ENCODE measurements at regions not wholly inside any gene's neighbourhood (a gene's known extent, or its start where the extent isn't known, plus 50 kb on each side); places are given as distances from the start of the nearest gene placed in this dataset.

- H3K4me1 Mint-ChIP-seq = no peaks in the 10 kb centered on the region
- ChIA-PET CTCF (no interaction called here), POLR2A (no interaction called here)
- no peak overlapping the region for H3K4me3 Mint-ChIP-seq
- no peaks in the 10 kb centered on the region for H3K36me3 Mint-ChIP-seq (ENCODE audit: low read depth)
- H3K27ac Mint-ChIP-seq = no peak overlapping the region
- no peaks in the 10 kb centered on the region for H3K27me3 Mint-ChIP-seq
- no peaks in the 10 kb centered on the region for H3K9me3 Mint-ChIP-seq
- DNase-seq = no peak
Measured at GRCh38 chr12:19044891-19045290, 84.6 kb upstream of the PLEKHA5 start.

GRCh38 chr12:19045426-19045825 is 84.1 kb upstream of the PLEKHA5 start:
- ChIA-PET CTCF (no interaction called here), POLR2A (no interaction called here)
- Mint-ChIP-seq H3K27me3 (no peaks in the 10 kb centered on the region), H3K4me1 (no peaks in the 10 kb centered on the region), H3K9me3 (no peaks in the 10 kb centered on the region), H3K36me3 (ENCODE audit: low read depth) (no peaks in the 10 kb centered on the region), H3K4me3 (no peak overlapping the region), H3K27ac (no peak overlapping the region)
- DNase-seq = no peak

GRCh38 chr12:19048943-19049342 is 80.6 kb upstream of the PLEKHA5 start:
- ChIA-PET CTCF (no interaction called here), POLR2A (interaction anchor here (0.6 kb wide), 2 partner anchors 17 to 203 kb away, joined by 3 read pairs; no protein-coding TSS in a partner anchor)
- no peaks in the 10 kb centered on the region for H3K27me3 Mint-ChIP-seq
- H3K36me3 Mint-ChIP-seq (ENCODE audit: low read depth) = no peaks in the 10 kb centered on the region
- H3K27ac Mint-ChIP-seq = no peak overlapping the region
- DNase-seq = no peak
- no peak overlapping the region for H3K4me3 Mint-ChIP-seq
- no peaks in the 10 kb centered on the region for H3K4me1 Mint-ChIP-seq
- no peaks in the 10 kb centered on the region for H3K9me3 Mint-ChIP-seq

- CTCF ChIA-PET = no interaction called here
- Mint-ChIP-seq H3K9me3 (no peaks in the 10 kb centered on the region), H3K4me3 (no peak overlapping the region), H3K36me3 (ENCODE audit: low read depth) (no peaks in the 10 kb centered on the region), H3K27me3 (no peaks in the 10 kb centered on the region), H3K27ac (no peak overlapping the region), H3K4me1 (no peaks in the 10 kb centered on the region)
- DNase-seq = no peak
- POLR2A ChIA-PET = no interaction called here
Measured at GRCh38 chr12:19052689-19053088, 76.8 kb upstream of the PLEKHA5 start.

- Mint-ChIP-seq H3K9me3 (no peaks in the 10 kb centered on the region), H3K27me3 (no peaks in the 10 kb centered on the region), H3K36me3 (ENCODE audit: low read depth) (no peaks in the 10 kb centered on the region), H3K27ac (no peak overlapping the region), H3K4me3 (no peak overlapping the region), H3K4me1 (no peaks in the 10 kb centered on the region)
- no peak for DNase-seq
- POLR2A ChIA-PET = no interaction called here
- CTCF ChIA-PET = no interaction called here
Measured at GRCh38 chr12:19053218-19053617, 76.3 kb upstream of the PLEKHA5 start.

- DNase-seq = no peak
- POLR2A ChIA-PET = no interaction called here
- Mint-ChIP-seq H3K4me3 (no peak overlapping the region), H3K36me3 (ENCODE audit: low read depth) (no peaks in the 10 kb centered on the region), H3K4me1 (no peaks in the 10 kb centered on the region), H3K27ac (no peak overlapping the region), H3K9me3 (no peaks in the 10 kb centered on the region), H3K27me3 (no peaks in the 10 kb centered on the region)
- CTCF ChIA-PET = no interaction called here
Measured at GRCh38 chr12:19054035-19054434, 75.5 kb upstream of the PLEKHA5 start.

GRCh38 chr12:19055589-19055988 is 73.9 kb upstream of the PLEKHA5 start:
- Mint-ChIP-seq H3K4me3 (no peak overlapping the region), H3K9me3 (no peaks in the 10 kb centered on the region), H3K27me3 (no peaks in the 10 kb centered on the region), H3K27ac (no peak overlapping the region), H3K36me3 (ENCODE audit: low read depth) (no peaks in the 10 kb centered on the region), H3K4me1 (no peaks in the 10 kb centered on the region)
- CTCF ChIA-PET = interaction anchor here (0.7 kb wide), 1 partner anchor 25 kb away, joined by 3 read pairs; no protein-coding TSS in a partner anchor
- DNase-seq = no peak
- POLR2A ChIA-PET = no interaction called here

- no peak for DNase-seq
- ChIA-PET CTCF (interaction anchor here (0.6 kb wide), 1 partner anchor 287 kb away, joined by 4 read pairs; no protein-coding TSS in a partner anchor), POLR2A (no interaction called here)
- H3K36me3 Mint-ChIP-seq (ENCODE audit: low read depth) = no peaks in the 10 kb centered on the region
- no peaks in the 10 kb centered on the region for H3K4me1 Mint-ChIP-seq
- H3K27ac Mint-ChIP-seq = no peak overlapping the region
- H3K4me3 Mint-ChIP-seq = no peak overlapping the region
- no peaks in the 10 kb centered on the region for H3K27me3 Mint-ChIP-seq
- no peaks in the 10 kb centered on the region for H3K9me3 Mint-ChIP-seq
Measured at GRCh38 chr12:19058235-19059021, 71.1 kb upstream of the PLEKHA5 start.

- H3K4me3 Mint-ChIP-seq = no peak overlapping the region
- H3K27ac Mint-ChIP-seq = no peak overlapping the region
- no peaks in the 10 kb centered on the region for H3K4me1 Mint-ChIP-seq
- H3K36me3 Mint-ChIP-seq (ENCODE audit: low read depth) = no peaks in the 10 kb centered on the region
- no peaks in the 10 kb centered on the region for H3K27me3 Mint-ChIP-seq
- H3K9me3 Mint-ChIP-seq = no peaks in the 10 kb centered on the region
- ChIA-PET POLR2A (no interaction called here), CTCF (no interaction called here)
- DNase-seq = no peak
Measured at GRCh38 chr12:19064713-19065112, 64.8 kb upstream of the PLEKHA5 start.

- no peak for DNase-seq
- Mint-ChIP-seq H3K27me3 (no peaks in the 10 kb centered on the region), H3K4me1 (no peaks in the 10 kb centered on the region), H3K9me3 (no peaks in the 10 kb centered on the region), H3K36me3 (ENCODE audit: low read depth) (no peaks in the 10 kb centered on the region), H3K4me3 (no peak overlapping the region), H3K27ac (no peak overlapping the region)
- ChIA-PET POLR2A (no interaction called here), CTCF (no interaction called here)
Measured at GRCh38 chr12:19065223-19065622, 64.3 kb upstream of the PLEKHA5 start.

GRCh38 chr12:19065871-19066270 is 63.7 kb upstream of the PLEKHA5 start:
- DNase-seq = no peak
- Mint-ChIP-seq H3K9me3 (no peaks in the 10 kb centered on the region), H3K27me3 (no peaks in the 10 kb centered on the region), H3K4me1 (no peaks in the 10 kb centered on the region), H3K4me3 (no peak overlapping the region), H3K36me3 (ENCODE audit: low read depth) (no peaks in the 10 kb centered on the region), H3K27ac (no peak overlapping the region)
- CTCF ChIA-PET = no interaction called here
- POLR2A ChIA-PET = interaction anchor here (0.7 kb wide), 1 partner anchor 17 kb away, joined by 3 read pairs; no protein-coding TSS in a partner anchor

GRCh38 chr12:19066475-19067001 is 63.0 kb upstream of the PLEKHA5 start:
- no peak for DNase-seq
- H3K4me1 Mint-ChIP-seq = no peaks in the 10 kb centered on the region
- H3K36me3 Mint-ChIP-seq (ENCODE audit: low read depth) = no peaks in the 10 kb centered on the region
- POLR2A ChIA-PET = interaction anchor here (0.7 kb wide), 1 partner anchor 18 kb away, joined by 3 read pairs; no protein-coding TSS in a partner anchor
- no peaks in the 10 kb centered on the region for H3K9me3 Mint-ChIP-seq
- H3K4me3 Mint-ChIP-seq = no peak overlapping the region
- no peaks in the 10 kb centered on the region for H3K27me3 Mint-ChIP-seq
- H3K27ac Mint-ChIP-seq = no peak overlapping the region
- CTCF ChIA-PET = no interaction called here

- H3K27ac Mint-ChIP-seq = no peak overlapping the region
- H3K4me1 Mint-ChIP-seq = no peaks in the 10 kb centered on the region
- no peaks in the 10 kb centered on the region for H3K36me3 Mint-ChIP-seq (ENCODE audit: low read depth)
- H3K27me3 Mint-ChIP-seq = no peaks in the 10 kb centered on the region
- ChIA-PET POLR2A (no interaction called here), CTCF (no interaction called here)
- H3K9me3 Mint-ChIP-seq = no peaks in the 10 kb centered on the region
- DNase-seq = no peak
- no peak overlapping the region for H3K4me3 Mint-ChIP-seq
Measured at GRCh38 chr12:19068137-19068536, 61.4 kb upstream of the PLEKHA5 start.

- DNase-seq = no peak
- Mint-ChIP-seq H3K9me3 (no peaks in the 10 kb centered on the region), H3K4me3 (no peak overlapping the region), H3K27ac (no peak overlapping the region), H3K4me1 (no peaks in the 10 kb centered on the region), H3K36me3 (ENCODE audit: low read depth) (no peaks in the 10 kb centered on the region), H3K27me3 (no peaks in the 10 kb centered on the region)
- CTCF ChIA-PET = no interaction called here
- POLR2A ChIA-PET = no interaction called here
Measured at GRCh38 chr12:19070341-19070740, 59.2 kb upstream of the PLEKHA5 start.

Data from activated CD4-positive, alpha-beta T cell treated with anti-CD3 and anti-CD28 coated beads, Interleukin-2, amount 10 ng/mL, durations not matched to agents 7 days and 5 days (primary cell).